ENCODE measurements at regions not wholly inside any gene's neighbourhood (a gene's known extent, or its start where the extent isn't known, plus 50 kb on each side); places are given as distances from the start of the nearest gene placed in this dataset.

GRCh38 chr9:81035601-81036000 lies 653.7 kb downstream of the TLE1 start:
- Histone ChIP-seq H2AK5ac (ENCODE audit: insufficient read length, low read length) (no peak overlapping the region), H3K79me2 (ENCODE audit: insufficient read depth, low read length) (no peaks in the 10 kb centered on the region), H4K5ac (ENCODE audit: insufficient read length, low read depth, low read length) (no peak overlapping the region), H3K79me1 (ENCODE audit: insufficient read depth, low read depth, low read length, poor library complexity, severe bottlenecking) (no peaks in the 10 kb centered on the region), H3K23ac (ENCODE audit: insufficient read length, low read depth, low read length) (no peak overlapping the region), H3K18ac (ENCODE audit: insufficient read length, low read depth, low read length) (no peak overlapping the region), H2BK15ac (ENCODE audit: low read depth, low read length) (no peak overlapping the region), H3K27ac (ENCODE audit: insufficient read length, low read depth, low read length) (no peak overlapping the region), H2BK5ac (ENCODE audit: insufficient read length, low read length) (no peak overlapping the region), H4K20me1 (ENCODE audit: control insufficient read depth, insufficient read depth, insufficient read length) (no peaks in the 10 kb centered on the region), H2AFZ (ENCODE audit: low read length) (no peak overlapping the region), H2BK12ac (ENCODE audit: insufficient read length, low read depth, low read length) (no peak overlapping the region), H4K91ac (ENCODE audit: insufficient read length, low read depth, low read length) (no peak overlapping the region), H3T11ph (ENCODE audit: low read length) (no peak overlapping the region), H3K23me2 (ENCODE audit: insufficient read length, low read depth, low read length, poor library complexity, severe bottlenecking) (no peaks in the 10 kb centered on the region), H4K8ac (replicated peaks; ENCODE audit: insufficient read length, low read depth, low read length) (no peak overlapping the region), H3K9ac (ENCODE audit: extremely low read depth, insufficient read length, low read length) (no peak overlapping the region), H3K9me3 (ENCODE audit: control insufficient read depth, low read depth, low read length) (no peaks in the 10 kb centered on the region), H3K56ac (ENCODE audit: insufficient read length, low read depth, low read length) (no peak overlapping the region), H2BK120ac (ENCODE audit: low read depth, low read length, poor library complexity, severe bottlenecking) (no peak overlapping the region), H3K4ac (ENCODE audit: low read depth, low read length) (no peak overlapping the region), H2BK20ac (ENCODE audit: low read depth, low read length, poor library complexity, severe bottlenecking) (no peak overlapping the region), H3K4me1 (ENCODE audit: insufficient read depth, low read length) (no peaks in the 10 kb centered on the region), H3K4me2 (ENCODE audit: insufficient read depth, insufficient read length, low read length) (no peak overlapping the region), H3K27me3 (ENCODE audit: insufficient read depth, low read length) (no peaks in the 10 kb centered on the region; the same call in 1 of the 2 replicates), H3K14ac (ENCODE audit: insufficient read depth, low read length) (no peak overlapping the region)
- Mint-ChIP-seq H3K27me3 (ENCODE audit: low read depth) (no peaks in the 10 kb centered on the region), H3K4me3 (no peak overlapping the region), H3K4me1 (peaks cover 0 to 7% of the 10 kb centered on the region in 2 experiments; a peak in 2 of 4 replicates), H3K27ac (no peak overlapping the region), H3K36me3 (ENCODE audit: insufficient read depth in 1 of 3, low read depth in 3 of 3) (no peaks in the 10 kb centered on the region), H3K9me3 (no peaks in the 10 kb centered on the region)
- no peak for DNase-seq
- WGBS (ENCODE audit: extremely low coverage, insufficient read length, low lambda C conversion rate), result no CpG with 5 or more reads among the region's 1 CpG
- TF ChIP-seq, protein P1, sequence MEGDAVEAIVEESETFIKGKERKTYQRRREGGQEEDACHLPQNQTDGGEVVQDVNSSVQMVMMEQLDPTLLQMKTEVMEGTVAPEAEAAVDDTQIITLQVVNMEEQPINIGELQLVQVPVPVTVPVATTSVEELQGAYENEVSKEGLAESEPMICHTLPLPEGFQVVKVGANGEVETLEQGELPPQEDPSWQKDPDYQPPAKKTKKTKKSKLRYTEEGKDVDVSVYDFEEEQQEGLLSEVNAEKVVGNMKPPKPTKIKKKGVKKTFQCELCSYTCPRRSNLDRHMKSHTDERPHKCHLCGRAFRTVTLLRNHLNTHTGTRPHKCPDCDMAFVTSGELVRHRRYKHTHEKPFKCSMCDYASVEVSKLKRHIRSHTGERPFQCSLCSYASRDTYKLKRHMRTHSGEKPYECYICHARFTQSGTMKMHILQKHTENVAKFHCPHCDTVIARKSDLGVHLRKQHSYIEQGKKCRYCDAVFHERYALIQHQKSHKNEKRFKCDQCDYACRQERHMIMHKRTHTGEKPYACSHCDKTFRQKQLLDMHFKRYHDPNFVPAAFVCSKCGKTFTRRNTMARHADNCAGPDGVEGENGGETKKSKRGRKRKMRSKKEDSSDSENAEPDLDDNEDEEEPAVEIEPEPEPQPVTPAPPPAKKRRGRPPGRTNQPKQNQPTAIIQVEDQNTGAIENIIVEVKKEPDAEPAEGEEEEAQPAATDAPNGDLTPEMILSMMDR (conservative IDR thresholded peaks at IDR 0.05), result no peak

Measured in H9 (cell line).